ENCODE measurements at regions not wholly inside any gene's neighbourhood (a gene's known extent, or its start where the extent isn't known, plus 50 kb on each side); places are given as distances from the start of the nearest gene placed in this dataset.

- TF ChIP-seq ATF3 (CRISPR knock-in tag; conservative IDR thresholded peaks at IDR 0.05) (no peak), ZNF671 (CRISPR knock-in tag; IDR thresholded peaks at IDR 0.05) (no peak), GTF2I (CRISPR knock-in tag; conservative IDR thresholded peaks at IDR 0.05) (no peak), GABPB1 (CRISPR knock-in tag; IDR thresholded peaks at IDR 0.05) (no peak), ZNF396 (CRISPR knock-in tag; IDR thresholded peaks at IDR 0.05; ENCODE audit: borderline replicate concordance) (no peak), KAT7 (CRISPR knock-in tag; IDR thresholded peaks at IDR 0.05; ENCODE audit: borderline replicate concordance) (no peak), ZNF263 (CRISPR knock-in tag; IDR thresholded peaks at IDR 0.05; ENCODE audit: low read depth) (no peak), RORB (CRISPR knock-in tag; IDR thresholded peaks at IDR 0.05) (no peak), ZSCAN18 (CRISPR knock-in tag; IDR thresholded peaks at IDR 0.05) (no peak)
- TF ChIP-seq, protein P1, sequence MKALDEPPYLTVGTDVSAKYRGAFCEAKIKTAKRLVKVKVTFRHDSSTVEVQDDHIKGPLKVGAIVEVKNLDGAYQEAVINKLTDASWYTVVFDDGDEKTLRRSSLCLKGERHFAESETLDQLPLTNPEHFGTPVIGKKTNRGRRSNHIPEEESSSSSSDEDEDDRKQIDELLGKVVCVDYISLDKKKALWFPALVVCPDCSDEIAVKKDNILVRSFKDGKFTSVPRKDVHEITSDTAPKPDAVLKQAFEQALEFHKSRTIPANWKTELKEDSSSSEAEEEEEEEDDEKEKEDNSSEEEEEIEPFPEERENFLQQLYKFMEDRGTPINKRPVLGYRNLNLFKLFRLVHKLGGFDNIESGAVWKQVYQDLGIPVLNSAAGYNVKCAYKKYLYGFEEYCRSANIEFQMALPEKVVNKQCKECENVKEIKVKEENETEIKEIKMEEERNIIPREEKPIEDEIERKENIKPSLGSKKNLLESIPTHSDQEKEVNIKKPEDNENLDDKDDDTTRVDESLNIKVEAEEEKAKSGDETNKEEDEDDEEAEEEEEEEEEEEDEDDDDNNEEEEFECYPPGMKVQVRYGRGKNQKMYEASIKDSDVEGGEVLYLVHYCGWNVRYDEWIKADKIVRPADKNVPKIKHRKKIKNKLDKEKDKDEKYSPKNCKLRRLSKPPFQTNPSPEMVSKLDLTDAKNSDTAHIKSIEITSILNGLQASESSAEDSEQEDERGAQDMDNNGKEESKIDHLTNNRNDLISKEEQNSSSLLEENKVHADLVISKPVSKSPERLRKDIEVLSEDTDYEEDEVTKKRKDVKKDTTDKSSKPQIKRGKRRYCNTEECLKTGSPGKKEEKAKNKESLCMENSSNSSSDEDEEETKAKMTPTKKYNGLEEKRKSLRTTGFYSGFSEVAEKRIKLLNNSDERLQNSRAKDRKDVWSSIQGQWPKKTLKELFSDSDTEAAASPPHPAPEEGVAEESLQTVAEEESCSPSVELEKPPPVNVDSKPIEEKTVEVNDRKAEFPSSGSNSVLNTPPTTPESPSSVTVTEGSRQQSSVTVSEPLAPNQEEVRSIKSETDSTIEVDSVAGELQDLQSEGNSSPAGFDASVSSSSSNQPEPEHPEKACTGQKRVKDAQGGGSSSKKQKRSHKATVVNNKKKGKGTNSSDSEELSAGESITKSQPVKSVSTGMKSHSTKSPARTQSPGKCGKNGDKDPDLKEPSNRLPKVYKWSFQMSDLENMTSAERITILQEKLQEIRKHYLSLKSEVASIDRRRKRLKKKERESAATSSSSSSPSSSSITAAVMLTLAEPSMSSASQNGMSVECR (CRISPR knock-in tag; IDR thresholded peaks at IDR 0.05; ENCODE audit: borderline replicate concordance): no peak
- H3K4me3 Mint-ChIP-seq: no peak overlapping the region
- peaks cover 43% of the 10 kb centered on the region for H3K4me1 Mint-ChIP-seq
- no peaks in the 10 kb centered on the region for H3K9me3 Mint-ChIP-seq
- ChIA-PET POLR2A (no interaction called here), CTCF (no interaction called here)
- no peak for DNase-seq (ENCODE audit: low spot score)
- no peaks in the 10 kb centered on the region for H3K27me3 Mint-ChIP-seq (ENCODE audit: low read depth)
- peaks cover 16% of the 10 kb centered on the region for H3K36me3 Mint-ChIP-seq
- no peak for ATAC-seq
- no peak overlapping the region for H3K27ac Mint-ChIP-seq
These were observed 87.4 kb downstream of the ZNF732 start for GRCh38 chr4:217891-218290.

GRCh38 chr4:213971-214370, 89.7 kb downstream of the ZNF718 start:
- Mint-ChIP-seq H3K27me3 (ENCODE audit: low read depth) (no peaks in the 10 kb centered on the region), H3K4me1 (peaks cover 52% of the 10 kb centered on the region), H3K36me3 (peaks cover 17% of the 10 kb centered on the region), H3K9me3 (peaks cover 4% of the 10 kb centered on the region), H3K4me3 (peak overlapping the region; percentile 89), H3K27ac (no peak overlapping the region)
- ATAC-seq (peak; percentile 7), DNase-seq (ENCODE audit: low spot score) (no peak)
- TF ChIP-seq ZNF423 (CRISPR knock-in tag; IDR thresholded peaks at IDR 0.05) (no peak), ZNF121 (CRISPR knock-in tag; IDR thresholded peaks at IDR 0.05) (0 out of 2 replicates have a peak, but pooled peaks have one; percentile 25), ZNF281 (CRISPR knock-in tag; IDR thresholded peaks at IDR 0.05) (0 out of 2 replicates have a peak, but pooled peaks have one; percentile 36)
- POLR2A ChIA-PET: no interaction called here
- CTCF ChIA-PET: no interaction called here
